ENCODE measurements at regions not wholly inside any gene's neighbourhood (a gene's known extent, or its start where the extent isn't known, plus 50 kb on each side); places are given as distances from the start of the nearest gene placed in this dataset.

DNA sequence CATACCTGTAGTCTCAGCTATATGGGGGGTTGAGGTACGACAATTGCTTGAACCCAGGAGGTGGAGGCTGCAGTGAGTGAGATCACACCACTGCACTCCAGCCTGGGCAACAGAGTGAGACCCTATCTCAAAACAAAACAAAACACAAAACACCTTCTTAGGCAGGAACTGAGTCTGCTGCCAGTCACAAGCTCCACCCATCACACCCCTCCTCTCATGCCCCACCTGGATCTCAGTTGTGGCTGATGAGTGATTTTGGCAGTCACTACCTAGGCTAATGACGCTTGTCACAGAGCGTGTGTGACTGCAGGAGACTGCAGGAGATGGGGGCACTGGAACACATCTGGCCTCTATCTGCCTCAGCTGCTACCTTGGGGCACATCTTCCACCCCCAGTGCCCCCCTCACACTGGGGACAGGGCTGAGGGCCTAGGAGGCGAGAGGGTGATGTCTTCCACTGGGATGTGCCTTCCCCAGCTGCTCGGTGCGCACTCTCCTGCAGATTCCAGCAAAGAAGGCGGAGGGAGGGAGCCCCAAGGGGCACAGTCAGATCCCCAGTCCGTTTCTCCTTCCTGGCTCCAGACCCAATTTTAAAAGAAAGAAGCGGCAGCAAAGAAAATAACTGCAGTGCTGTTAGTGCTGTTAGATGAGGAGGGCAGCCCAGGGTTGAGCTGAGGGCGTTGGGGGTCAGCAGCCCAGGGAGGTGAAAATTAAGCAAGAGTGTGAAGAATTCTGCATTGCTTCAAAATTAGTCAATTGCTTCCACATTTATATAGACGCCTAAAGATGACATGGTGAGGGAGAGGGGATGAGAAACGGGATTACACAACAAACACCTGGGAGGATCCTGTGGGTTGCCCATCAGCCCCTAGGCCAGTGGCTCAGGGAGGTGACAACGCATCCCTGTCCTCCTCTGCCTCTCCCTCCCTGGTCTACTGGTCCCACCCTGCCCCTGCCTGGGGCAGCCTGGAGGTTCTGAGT is 143.6 kb upstream of the HAAO start:
- no peak for DNase-seq (ENCODE audit: low read depth in 3 of 3)

DNA sequence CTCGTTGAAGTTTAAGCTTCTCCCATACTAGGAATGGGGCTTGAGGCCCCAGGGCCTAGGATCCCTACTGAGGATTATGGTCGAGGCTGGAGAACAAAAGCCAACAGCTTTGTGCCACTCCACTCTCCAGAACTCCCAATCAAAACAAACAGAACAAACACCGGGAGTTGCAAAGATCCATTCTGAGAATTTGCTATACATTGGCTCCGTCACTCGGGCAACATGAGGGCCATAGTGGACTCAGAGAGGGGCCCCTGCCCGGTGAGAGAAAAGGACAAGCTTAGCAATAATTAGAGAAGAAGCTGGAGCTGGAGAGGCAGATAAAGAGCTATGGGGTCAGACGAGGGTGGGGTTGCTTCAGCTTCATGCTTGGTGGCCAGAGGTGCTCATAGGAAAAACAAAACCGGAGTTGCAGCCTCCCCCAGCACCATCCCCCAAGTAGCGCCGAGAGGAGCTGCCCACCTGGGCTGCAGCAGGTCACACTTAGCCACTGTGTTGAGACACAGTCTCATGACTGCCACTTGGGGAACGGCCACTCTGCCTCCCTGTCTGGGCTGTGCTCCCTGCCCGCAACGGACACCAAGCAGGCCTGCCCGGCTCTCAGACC is 142.3 kb upstream of the HAAO start:
- DNase-seq (ENCODE audit: low read depth in 3 of 3), result no peak

DNA sequence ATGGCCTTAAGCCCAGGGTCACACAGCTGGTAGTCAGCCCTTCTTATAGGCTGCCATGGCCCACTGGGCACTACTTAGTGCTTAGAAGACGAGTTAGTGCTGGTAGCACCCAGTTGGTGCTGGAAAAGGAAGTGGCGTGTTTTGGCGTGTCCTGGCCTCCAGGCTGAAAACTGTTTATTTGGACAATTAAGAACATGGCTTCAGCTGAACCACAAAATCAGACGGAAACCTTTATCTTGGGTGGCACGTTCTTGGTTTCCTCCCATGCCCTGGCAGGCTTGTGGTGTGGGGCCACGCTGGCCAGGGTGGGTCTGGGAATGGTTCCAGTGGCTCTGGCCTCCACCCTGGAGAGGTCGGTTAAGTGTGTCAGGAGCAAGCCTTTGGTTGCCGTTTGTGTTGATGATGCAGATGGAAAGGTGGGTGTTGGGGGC is 141.5 kb upstream of the HAAO start:
- no peak for DNase-seq (ENCODE audit: low read depth in 3 of 3)

DNA sequence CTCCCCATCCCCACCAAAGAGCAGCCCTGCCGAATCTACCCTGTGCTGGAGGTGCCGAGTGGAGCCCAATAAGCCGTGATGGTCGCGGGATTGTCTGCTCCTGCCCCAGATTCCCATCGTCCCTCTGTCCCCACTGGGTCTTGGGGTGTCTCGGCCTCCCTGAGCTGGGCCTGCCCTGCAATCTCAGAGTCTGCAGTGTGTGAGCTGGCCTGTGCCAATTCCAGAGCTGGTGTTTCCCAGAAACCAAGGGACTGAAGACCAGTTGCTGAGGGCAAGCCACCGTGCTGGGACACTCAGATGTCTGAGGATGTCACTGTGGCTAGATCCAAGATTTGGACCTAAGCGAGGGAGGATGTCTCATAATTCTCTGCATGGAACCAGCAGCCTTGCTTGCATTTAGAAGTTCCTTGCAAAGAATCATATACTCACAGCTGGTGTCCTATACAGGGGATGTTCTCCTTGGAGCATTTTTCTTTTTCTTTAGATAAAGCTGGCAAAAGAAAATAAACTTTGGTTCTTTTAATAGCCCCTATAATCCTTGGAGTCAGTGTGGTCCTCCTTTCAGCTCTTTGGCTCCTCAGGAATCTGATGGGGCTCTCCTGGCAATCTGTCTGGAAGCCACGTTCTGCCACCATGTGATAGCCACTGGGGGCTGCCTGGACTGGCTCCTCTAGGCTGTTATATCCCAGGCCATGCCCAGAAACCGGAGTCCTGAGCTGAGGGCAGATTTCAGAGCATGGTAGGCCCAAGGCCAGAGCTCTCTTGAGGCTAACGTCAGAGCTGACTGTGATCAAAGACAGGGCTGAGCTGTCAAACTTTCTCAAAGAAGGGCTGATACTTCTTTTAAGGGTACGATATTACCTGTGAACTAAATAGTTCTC is 140.1 kb upstream of the HAAO start:
- DNase-seq (ENCODE audit: low read depth in 3 of 3), result no peak

DNA sequence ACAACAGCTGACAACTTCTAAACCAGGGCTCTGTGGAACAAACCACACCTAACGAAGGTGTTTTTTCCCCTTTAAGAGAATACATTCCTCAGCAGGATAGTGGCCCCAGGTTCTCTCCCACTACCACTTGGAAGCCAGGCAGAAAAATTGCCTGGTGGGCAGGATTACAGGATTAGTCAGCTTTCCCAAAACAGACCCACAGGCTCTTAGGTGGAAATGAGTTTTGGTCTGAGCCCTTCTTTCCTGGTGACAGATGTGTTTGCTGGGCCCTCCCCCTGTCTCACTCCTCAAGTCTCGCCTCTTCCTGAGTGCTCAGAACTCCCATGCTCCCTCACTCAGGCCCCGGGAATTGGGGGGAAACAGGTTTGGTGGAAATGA is 139.4 kb upstream of the HAAO start:
- DNase-seq (ENCODE audit: low read depth in 3 of 3), result no peak

DNA sequence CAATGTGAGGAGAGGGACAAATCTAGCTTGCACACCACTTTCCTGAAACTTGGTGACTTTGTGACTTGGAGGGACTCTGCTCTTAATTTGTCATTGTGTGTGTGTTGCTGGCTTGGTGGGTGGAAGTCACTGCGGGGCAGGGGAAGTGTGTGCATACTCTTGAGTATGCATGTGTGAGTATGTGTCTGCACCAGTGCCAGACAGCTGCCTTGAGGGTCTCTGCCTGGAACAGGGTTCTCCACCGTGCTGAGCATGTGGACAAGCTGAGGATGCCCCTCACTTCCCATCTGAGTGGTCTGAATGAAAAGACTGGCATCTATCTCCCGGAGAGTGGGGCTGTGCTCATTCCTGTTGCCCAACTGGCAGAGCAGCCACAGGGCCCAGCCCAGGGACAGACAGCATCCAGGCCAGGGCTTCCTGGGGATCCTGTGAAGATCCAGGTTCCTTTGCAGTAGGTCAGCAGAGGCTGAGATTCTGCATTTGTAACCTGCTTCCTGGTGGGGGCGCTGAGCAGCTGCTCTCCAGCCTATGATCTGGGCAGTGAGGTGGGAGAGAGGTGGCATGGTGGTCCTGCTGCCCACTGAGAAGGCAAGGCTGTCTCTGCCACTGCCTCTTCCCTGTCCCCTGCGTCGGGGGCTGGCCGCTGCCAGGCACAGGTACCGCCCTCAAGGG is 138.9 kb upstream of the HAAO start:
- DNase-seq (ENCODE audit: low read depth in 3 of 3), result no peak

DNA sequence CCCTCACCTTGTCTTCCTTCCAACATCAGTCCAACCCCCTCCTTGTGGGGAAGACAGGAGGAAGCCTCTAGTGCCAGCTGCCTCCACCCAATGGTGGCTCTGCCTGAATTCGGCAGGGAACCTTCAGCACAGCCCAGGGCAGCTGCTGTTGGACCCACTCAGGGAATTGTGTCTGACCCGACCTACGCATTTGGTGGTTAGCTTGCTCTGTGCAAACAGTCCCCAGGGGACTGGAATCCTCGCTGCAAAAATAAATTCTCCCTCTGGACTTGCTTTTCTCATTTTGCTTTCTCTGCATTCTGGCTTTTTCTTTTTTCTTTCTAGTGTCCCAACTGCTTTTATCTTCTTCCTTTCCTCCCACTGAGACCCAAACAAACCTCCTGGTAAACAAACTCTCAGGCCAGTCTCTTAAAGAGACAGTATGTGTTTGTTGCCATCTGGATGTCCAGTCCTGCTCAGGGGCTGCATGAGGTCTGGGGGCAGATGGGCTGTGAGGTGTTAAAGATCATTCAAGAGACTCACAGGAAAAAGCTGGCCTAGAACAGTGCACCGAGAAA is 137.7 kb upstream of the HAAO start:
- DNase-seq (ENCODE audit: low read depth in 3 of 3), result no peak

DNA sequence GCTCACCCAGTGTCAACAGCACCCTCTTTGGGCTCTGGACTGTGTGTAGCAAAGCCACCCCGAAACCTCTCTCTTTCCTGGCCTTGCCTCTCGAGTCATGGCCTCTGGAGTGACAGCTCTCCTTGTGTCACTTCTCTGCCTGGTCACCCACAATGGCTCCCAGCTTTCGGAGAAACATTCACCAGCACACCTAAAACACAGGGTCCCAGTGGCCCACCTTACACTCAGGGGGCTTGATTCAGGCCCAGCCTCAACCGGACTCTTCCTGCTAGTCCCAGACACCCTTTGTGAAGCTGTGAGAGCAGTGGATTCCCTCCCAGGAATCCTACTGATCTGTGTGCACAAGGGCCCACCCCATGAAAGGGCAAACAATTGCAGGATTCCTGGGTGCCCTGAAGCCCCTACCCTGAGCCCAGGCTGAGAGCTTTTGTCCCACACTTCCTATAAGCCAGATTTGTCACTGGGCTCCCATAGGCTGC is 137.2 kb upstream of the HAAO start:
- DNase-seq (ENCODE audit: low read depth in 3 of 3), result no peak

DNA sequence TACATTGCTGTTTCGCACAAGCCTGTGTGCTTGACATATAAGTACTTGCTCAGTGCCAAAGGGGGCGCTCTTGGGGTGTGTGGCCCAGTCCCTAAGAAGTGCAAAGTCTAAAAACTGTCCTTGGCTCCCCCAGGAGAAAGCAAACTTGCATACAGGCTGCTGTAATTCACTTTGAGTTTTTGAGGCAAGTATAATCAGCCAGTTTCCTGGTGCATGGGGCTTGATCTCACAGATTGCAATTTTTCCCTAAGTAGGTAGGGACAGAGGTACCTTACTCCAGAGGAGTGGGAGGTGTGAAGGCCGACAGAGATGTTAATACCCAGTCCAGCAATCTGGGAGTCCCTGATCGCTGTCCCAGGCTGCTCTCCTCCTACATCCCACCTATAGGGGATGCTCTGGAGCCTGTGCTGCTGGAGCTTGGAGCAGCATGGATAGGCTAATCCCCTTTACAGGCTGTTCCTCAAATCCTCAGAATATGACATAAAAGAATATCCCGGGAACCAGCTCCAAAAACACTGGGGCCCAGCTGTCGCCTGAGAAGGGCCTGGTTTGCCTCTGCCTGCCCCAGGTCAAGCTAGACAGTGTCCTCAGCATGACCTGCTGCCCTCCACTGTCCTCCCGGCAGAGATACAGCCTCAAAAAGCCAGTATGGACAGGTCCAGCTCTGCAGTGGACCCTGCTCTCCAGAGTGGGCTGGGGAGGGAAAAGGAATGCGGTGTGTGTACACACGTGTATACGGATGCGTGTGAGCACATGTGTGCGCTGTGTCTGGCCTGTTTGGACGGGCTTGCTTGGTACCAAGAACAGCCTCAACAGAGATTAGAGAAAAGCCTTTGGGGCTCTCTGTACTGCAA is 136.5 kb upstream of the HAAO start:
- no peak for DNase-seq (ENCODE audit: low read depth in 3 of 3)

DNA sequence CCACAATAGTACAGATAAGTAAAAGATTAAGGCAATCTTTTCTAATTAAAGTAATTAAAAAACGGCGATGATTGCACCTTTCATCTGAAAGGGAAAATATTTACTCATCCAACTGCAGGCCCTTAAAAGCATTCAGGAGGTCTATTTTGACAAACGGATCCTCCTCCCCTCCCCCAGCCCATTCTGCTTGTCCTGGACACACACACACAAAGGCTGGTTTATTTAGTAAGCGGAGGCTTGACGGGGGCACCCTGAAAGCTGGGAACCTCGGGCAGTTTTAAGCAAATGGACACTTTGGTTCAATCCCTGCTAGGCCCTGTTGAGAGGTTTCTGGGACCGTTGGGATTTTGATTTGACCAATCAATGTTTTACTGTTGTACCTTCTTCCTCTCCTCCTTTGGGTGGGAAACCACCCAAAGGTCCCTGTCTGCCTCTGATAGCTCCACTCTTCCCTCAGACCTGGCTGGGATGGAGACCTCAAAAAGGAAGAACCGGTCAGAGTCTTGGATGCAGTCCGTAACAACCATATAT is 135.8 kb upstream of the HAAO start:
- no peak for DNase-seq (ENCODE audit: low read depth in 3 of 3)

DNA sequence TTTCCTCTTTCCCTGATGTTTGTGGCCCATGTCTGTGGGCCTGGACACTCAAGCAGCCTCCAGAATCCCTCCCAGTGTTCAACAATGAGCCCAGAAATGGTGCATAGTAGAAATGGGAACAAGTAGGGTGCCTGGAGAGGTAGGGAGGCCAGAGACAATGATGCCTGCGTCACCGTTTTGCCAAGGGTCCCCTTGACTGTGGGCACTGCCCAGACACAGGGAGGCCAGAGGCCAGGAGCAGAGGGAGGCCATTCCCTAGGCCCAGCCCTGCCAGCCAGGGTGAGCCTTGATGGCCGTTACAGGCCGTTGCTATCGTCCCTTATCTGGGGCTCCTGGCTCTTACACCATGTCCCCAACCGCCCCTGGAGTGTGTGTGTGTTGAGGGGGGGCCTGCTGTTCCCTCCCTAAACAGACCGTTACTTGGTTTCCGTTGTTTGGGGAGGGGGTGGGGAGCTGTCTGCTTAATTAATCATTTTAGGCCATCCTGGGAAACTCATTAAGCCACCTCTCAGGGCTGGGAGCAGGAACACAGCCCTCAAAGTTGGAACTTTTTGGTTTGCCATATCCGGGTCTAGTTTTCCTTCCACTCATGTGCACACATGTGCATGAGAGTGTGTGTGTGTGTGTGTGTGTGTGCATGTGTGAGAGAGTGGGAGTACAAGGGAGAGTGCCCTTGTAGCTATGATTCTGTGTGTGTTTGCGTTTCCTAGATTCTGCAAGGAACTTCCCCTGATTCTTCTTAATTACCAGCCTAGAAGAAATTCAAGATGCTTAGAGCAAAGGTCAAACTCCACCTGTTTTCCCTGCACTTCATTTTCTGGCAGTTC is 135.2 kb upstream of the HAAO start:
- DNase-seq (ENCODE audit: low read depth in 3 of 3), result no peak

DNA sequence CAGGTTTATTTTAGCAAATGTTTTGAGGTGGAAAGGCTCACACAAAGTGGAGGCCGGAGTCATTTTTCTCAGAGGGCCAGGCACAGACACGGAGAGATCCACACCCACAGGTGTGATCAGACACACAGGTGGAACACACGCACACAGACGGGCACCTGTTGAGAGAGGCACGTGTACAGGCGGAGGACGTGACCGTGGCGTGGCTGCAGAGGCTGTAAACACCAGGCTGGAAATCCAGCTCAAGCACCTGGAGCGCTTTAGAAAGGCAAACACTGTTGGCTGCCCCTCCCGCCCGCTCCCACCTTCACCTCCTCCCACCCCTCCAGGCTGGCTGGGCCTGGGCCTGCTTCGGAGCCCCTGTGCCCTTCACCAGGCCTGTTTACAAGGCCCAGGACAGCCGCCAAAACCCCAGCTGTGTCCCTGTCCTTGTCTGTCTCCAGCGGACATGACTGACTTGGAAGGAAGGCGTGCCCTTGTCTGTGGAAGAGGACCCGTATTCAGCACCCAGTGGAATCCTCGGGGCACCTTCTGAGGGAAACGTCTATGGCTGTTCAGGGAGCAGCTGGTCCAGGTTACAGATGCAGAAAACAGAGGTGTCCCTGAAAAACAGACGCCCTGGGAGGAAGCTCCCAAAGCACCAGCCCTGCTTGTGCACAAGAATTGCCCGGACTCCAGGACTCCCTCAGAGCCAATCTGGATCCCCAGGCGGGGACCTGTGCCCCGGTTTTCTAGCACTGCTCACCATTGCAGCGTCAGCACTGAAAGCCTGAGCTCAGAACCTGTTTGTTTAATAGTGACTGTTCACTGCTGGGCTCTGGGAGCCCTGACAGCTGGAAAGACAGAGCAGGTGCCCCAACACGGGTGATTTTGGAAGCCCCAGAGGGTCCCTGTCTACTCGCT is 134.3 kb upstream of the HAAO start:
- DNase-seq (ENCODE audit: low read depth in 3 of 3), result no peak

DNA sequence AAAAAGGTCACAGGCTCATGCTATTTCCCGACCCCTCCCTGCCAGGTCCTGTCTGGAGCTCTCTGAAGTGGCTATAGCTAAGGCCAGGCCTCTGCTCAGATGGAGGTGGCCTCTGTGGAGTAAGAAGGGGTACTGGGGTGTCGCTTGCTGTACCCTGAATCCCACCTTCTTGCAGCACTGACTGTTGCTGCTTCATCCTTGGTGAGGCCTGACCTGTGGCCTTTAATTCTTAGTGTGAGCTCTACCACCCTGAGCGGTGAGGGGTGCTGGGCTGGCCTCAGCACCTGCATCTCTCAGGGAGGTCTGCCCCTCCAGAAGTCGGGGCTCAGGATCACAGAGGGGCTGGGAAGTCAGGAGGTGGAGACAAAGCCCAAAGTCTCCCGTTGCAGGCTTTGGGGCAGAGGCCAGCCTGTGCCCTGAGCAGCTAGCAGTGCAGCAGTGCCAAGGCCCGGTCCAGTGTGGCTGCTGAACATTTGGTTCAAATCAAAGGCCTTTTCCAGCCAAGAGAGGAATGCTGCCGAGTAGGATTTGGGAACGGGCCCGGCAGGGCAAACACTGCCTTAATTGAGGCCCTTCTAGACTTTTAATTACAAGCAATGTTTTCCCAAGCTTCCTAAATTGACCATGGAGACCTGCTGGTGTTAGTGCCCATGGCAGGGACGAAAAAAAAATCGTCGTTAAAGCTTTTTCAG is 133.5 kb upstream of the HAAO start:
- DNase-seq (ENCODE audit: low read depth in 3 of 3), result no peak

DNA sequence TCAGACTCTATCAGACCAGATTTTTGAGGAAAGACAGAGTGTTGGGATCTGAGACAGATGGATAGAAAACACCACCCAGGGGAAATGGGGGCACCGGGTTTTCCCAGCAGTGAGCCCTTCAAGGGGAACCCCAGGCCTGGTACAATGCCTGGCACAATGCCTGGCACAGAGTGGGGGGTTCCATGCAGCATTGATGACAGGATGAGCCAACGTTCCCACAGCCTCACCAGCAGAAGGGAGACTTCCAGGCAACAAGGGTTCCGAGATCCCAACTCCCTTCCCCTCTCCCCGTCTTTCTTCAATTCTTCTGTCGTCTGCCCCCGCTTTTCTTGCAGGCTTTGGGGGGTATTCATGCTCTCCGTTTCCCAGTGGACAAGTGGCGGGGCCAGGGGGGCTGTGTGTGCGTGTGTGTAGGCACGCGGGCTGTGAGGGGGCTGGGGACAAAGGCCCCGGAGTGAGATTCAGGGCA is 132.1 kb upstream of the HAAO start:
- DNase-seq (ENCODE audit: low read depth in 3 of 3), result no peak

DNA sequence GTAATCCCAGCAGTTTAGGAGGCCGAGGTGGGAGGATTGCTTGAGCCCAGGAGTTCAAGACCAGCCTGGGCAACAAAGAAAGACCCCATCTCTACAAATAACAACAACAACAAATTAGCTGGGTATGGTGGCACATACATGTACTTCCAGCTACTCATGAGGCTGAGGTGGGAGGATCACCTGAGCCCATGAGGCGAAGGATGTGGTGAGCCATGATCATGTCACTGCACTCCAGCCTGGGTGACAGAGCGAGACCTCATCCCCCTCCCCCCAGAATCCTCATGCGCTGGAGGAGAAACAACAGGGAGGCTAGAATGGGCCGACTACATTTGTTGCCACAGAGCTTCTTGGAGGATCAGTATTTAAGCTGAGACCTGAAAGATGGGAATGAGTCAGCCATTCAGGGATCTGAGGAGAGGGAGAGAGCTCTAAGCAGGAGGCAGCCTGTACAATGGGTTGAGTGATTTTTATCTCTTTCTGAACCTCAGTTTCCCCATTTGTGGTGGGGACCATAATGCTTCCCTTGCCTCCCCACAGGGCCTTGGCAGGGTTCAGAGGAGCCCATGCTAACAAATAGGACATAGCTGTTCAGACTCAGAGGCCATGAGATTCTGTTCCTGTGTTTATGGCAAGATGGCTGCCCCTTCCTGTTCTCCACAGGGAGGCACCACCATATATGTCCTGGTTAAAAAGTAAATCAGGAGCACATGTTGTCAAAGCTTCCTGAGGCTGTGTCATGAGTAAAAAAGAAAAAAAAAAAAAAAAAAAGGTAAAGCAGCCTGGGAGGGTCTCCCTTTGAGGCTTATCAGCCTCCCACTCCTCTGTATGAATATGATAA is 131.4 kb upstream of the HAAO start:
- no peak for DNase-seq (ENCODE audit: low read depth in 3 of 3)

DNA sequence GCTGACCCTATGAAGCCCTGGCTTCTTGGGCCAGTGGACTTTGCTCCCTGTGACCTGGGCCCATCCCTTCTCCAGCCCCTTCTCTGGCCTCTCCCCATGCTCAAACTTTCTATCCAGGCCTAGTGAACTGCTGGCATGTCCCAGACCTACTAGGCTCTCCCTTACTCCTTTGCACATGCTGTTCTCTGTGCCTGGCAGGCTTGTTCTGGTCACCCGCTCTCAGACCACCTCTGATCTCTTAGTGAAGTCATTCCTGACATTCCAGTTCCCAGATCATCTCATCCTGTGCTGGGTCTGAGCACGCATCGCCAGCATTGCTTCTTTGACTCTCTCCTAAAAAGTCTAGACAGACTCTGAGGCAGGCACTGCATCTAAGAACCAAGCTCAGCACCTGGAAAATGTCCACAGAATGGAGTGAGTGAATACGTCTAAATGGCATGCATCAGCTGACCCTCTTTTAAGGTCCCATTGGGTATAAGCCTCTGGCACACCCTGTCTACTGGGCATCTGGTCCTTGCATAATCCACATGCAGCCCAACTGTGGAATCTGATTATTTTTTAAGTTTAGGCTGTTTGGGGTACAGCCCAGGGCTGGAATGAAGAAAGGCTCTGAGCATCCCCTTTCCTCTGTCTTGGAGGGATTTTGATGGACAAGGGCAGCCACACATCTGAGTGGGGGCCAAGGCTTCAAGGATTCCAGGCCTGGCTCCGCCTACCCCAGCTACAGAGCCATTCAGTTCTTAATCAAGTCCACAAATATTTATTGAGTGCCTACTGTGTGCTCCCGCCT is 130.6 kb upstream of the HAAO start:
- DNase-seq (ENCODE audit: low read depth in 3 of 3), result no peak
